ENCODE measurements at regions not wholly inside any gene's neighbourhood (a gene's known extent, or its start where the extent isn't known, plus 50 kb on each side); places are given as distances from the start of the nearest gene placed in this dataset.

DNA sequence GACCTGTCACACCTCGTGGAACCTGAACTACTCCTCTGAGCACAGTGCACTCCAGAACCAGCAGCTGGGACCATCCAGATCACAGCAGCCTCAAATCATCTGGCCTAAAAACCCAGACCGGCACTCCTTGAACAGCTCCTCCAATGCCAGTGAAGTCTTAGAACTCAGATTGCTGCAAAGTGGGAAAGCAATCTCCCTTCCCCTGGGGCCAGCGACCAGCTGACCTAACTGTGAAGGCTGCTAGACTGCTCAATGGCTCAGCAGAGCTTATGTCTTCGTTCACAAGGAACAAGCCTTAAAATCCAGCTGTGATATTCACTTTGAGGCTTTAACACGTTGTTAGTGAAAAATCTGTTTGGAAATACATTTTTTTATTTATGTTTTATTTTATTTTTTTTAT is 243.2 kb downstream of the ANKRD60 start:
- 0 out of 2 replicates have a peak, but pooled peaks have one; percentile 24 for TF ChIP-seq NFXL1 (IDR thresholded peaks at IDR 0.05; ENCODE audit: borderline replicate concordance)
- no peak for TF ChIP-seq FOXM1 (IDR thresholded peaks at IDR 0.05; ENCODE audit: low read depth, low read length)
- SMC1A ChIA-PET (ENCODE audit: uncharacterized antibody, unreplicated experiment): interaction anchor here (0.6 kb wide), 1 partner anchor 385 kb away, joined by 3 read pairs; no protein-coding TSS in a partner anchor
- FAIRE-seq: no peak

DNA sequence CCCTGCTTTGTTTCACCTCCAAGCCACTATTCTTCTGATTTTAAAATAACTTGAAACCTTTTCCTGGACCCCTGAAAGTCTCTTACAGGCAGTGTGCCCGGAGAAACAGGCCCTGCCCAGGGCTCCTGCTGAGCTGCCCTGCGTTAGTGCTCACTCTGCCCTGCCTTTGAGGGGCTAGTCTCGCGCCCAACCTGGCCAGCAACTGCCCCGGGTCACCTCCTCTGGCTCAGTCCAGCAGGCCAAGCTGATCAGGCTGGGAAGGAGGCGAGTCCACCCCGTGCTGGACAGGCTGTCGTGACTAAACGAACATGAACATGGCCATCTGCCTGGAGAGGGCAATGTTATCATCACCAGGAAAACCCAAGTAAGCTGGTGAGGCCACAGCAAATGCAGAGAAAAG is 245.4 kb downstream of the ANKRD60 start:
- FAIRE-seq (no peak), DNase-seq (ENCODE audit: low read depth, low spot score) (no peak), ATAC-seq (no peak)
- SMC1A ChIA-PET (ENCODE audit: uncharacterized antibody, unreplicated experiment): no interaction called here
- in situ Hi-C loops (cut with MboI) (no loop called here), intact Hi-C loops (cut with micrococcal nuclease; ENCODE audit: unreplicated experiment) (no loop called here)
- BruUV-seq (replicated peaks): no TSS peak
- no peaks in the 10 kb centered on the region; a peak in 2 of 4 replicates for H3K27me3 ChIP-seq (replicated peaks in 1 of 2; ENCODE audit: control insufficient read depth in 2 of 2, insufficient read depth in 2 of 2, low read length in 1 of 2)
- H3K9ac ChIP-seq (ENCODE audit: control insufficient read depth, insufficient read depth, low read length): no peak overlapping the region
- CTCF ChIA-PET: no interaction called here
- no peaks in the 10 kb centered on the region for H3K4me1 ChIP-seq (ENCODE audit: control insufficient read depth, insufficient read depth, low read length)
- H3K9me3 ChIP-seq (replicated peaks; ENCODE audit: control insufficient read depth, insufficient read depth, low read length): no peaks in the 10 kb centered on the region
- no peaks in the 10 kb centered on the region for H3K79me2 ChIP-seq (ENCODE audit: control insufficient read depth, insufficient read depth, low read length)
- RAD21 ChIA-PET (ENCODE audit: unreplicated experiment): no interaction called here
- H3K36me3 ChIP-seq (ENCODE audit: control insufficient read depth in 2 of 2, insufficient read depth in 2 of 2, low read length in 1 of 2): no peaks in the 10 kb centered on the region
- H3K4me2 ChIP-seq (ENCODE audit: control insufficient read depth, insufficient read depth): no peak overlapping the region
- 5% methylated on average over 9 of the region's 9 CpGs for WGBS (ENCODE audit: insufficient coverage, insufficient replicate concordance, low lambda C conversion rate, missing lambda C conversion rate)
- no peak overlapping the region for H3K27ac ChIP-seq (ENCODE audit: control insufficient read depth, insufficient read depth)
- no peaks in the 10 kb centered on the region for H4K20me1 ChIP-seq (ENCODE audit: control insufficient read depth, insufficient read depth)
- POLR2A ChIA-PET: no interaction called here
- H2AFZ ChIP-seq (ENCODE audit: control insufficient read depth, low read depth, low read length): no peak overlapping the region
- no peak overlapping the region for H3K4me3 ChIP-seq
- TF ChIP-seq HDGF (IDR thresholded peaks at IDR 0.05) (no peak), SIX5 (IDR thresholded peaks at IDR 0.05; ENCODE audit: low read depth, low read length, severe bottlenecking) (no peak), RAD51 (IDR thresholded peaks at IDR 0.05) (no peak), MTA3 (IDR thresholded peaks at IDR 0.05; ENCODE audit: borderline replicate concordance, low read length) (no peak), HDAC6 (IDR thresholded peaks at IDR 0.05; ENCODE audit: unreplicated experiment) (no peak), ZNF207 (IDR thresholded peaks at IDR 0.05; ENCODE audit: borderline replicate concordance) (no peak), WRNIP1 (IDR thresholded peaks at IDR 0.05; ENCODE audit: borderline replicate concordance, low read depth, low read length) (no peak), POLR2AphosphoS2 (IDR thresholded peaks at IDR 0.05; ENCODE audit: low read depth, low read length) (no peak), RB1 (IDR thresholded peaks at IDR 0.05; ENCODE audit: borderline replicate concordance) (no peak), SUPT20H (IDR thresholded peaks at IDR 0.05; ENCODE audit: borderline replicate concordance, control insufficient read depth, low read depth, low read length) (no peak), SREBF2 (IDR thresholded peaks at IDR 0.05; ENCODE audit: low read length) (no peak), IRF4 (IDR thresholded peaks at IDR 0.05; ENCODE audit: low read depth, low read length) (no peak), EZH2 (IDR thresholded peaks at IDR 0.05; ENCODE audit: borderline replicate concordance, control insufficient read depth, low read depth, low read length) (no peak), KLF5 (IDR thresholded peaks at IDR 0.05; ENCODE audit: partially characterized antibody) (no peak)
- TF ChIP-seq, protein P1, sequence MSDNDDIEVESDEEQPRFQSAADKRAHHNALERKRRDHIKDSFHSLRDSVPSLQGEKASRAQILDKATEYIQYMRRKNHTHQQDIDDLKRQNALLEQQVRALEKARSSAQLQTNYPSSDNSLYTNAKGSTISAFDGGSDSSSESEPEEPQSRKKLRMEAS (IDR thresholded peaks at IDR 0.05; ENCODE audit: low read depth, low read length): no peak
- TF ChIP-seq, protein P2, sequence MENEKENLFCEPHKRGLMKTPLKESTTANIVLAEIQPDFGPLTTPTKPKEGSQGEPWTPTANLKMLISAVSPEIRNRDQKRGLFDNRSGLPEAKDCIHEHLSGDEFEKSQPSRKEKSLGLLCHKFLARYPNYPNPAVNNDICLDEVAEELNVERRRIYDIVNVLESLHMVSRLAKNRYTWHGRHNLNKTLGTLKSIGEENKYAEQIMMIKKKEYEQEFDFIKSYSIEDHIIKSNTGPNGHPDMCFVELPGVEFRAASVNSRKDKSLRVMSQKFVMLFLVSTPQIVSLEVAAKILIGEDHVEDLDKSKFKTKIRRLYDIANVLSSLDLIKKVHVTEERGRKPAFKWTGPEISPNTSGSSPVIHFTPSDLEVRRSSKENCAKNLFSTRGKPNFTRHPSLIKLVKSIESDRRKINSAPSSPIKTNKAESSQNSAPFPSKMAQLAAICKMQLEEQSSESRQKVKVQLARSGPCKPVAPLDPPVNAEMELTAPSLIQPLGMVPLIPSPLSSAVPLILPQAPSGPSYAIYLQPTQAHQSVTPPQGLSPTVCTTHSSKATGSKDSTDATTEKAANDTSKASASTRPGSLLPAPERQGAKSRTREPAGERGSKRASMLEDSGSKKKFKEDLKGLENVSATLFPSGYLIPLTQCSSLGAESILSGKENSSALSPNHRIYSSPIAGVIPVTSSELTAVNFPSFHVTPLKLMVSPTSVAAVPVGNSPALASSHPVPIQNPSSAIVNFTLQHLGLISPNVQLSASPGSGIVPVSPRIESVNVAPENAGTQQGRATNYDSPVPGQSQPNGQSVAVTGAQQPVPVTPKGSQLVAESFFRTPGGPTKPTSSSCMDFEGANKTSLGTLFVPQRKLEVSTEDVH (IDR thresholded peaks at IDR 0.05; ENCODE audit: low read depth, partially characterized antibody): no peak

More for the DNA sequence above, 243.2 kb downstream of the ANKRD60 start:
- BruUV-seq (replicated peaks): no TSS peak
- H3K27ac ChIP-seq (ENCODE audit: control insufficient read depth, insufficient read depth): no peak overlapping the region
- H3K4me1 ChIP-seq (ENCODE audit: control insufficient read depth, insufficient read depth, low read length): no peaks in the 10 kb centered on the region
- ATAC-seq (no peak), DNase-seq (ENCODE audit: low read depth, low spot score) (no peak)
- WGBS (ENCODE audit: insufficient coverage, insufficient replicate concordance, low lambda C conversion rate, missing lambda C conversion rate): 20% methylated on average over 5 of the region's 5 CpGs
- ChIA-PET CTCF (no interaction called here), POLR2A (no interaction called here), RAD21 (ENCODE audit: unreplicated experiment) (no interaction called here)
- no peak overlapping the region for H3K4me3 ChIP-seq
- no peak overlapping the region for H2AFZ ChIP-seq (ENCODE audit: control insufficient read depth, low read depth, low read length)
- H3K79me2 ChIP-seq (ENCODE audit: control insufficient read depth, insufficient read depth, low read length): no peaks in the 10 kb centered on the region
- no peaks in the 10 kb centered on the region; a peak in 2 of 4 replicates for H3K27me3 ChIP-seq (replicated peaks in 1 of 2; ENCODE audit: control insufficient read depth in 2 of 2, insufficient read depth in 2 of 2, low read length in 1 of 2)
- intact Hi-C loops (cut with micrococcal nuclease; ENCODE audit: unreplicated experiment) (no loop called here), in situ Hi-C loops (cut with MboI) (no loop called here)
- H3K9ac ChIP-seq (ENCODE audit: control insufficient read depth, insufficient read depth, low read length): no peak overlapping the region
- H3K9me3 ChIP-seq (replicated peaks; ENCODE audit: control insufficient read depth, insufficient read depth, low read length): no peaks in the 10 kb centered on the region
- no peak overlapping the region for H3K4me2 ChIP-seq (ENCODE audit: control insufficient read depth, insufficient read depth)
- no peaks in the 10 kb centered on the region for H4K20me1 ChIP-seq (ENCODE audit: control insufficient read depth, insufficient read depth)
- no peaks in the 10 kb centered on the region for H3K36me3 ChIP-seq (ENCODE audit: control insufficient read depth in 2 of 2, insufficient read depth in 2 of 2, low read length in 1 of 2)

Data from GM12878 (cell line).